ENCODE measurements at regions not wholly inside any gene's neighbourhood (a gene's known extent, or its start where the extent isn't known, plus 50 kb on each side); places are given as distances from the start of the nearest gene placed in this dataset.
A peak's percentile ranks its signal among the peaks of the same experiment; 100 is the strongest.

DNA sequence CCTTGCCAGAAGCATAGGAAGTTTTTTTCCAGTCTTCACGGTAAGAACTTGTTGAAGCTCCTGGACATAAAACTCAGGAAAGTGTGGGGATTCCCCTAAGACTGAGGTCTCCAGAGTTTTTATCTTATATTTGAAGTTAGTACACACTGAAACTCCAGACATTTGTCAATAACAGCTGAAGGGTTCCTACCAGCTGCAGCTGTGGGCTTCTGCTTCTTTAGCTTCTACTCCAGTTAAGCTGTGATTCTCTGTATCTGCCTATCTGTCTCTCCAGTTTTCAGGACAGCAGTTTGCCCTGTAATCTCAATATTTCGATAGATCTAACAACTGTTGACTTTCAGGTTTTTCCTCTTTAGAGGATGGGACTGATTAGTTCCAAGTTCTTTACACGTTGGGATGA, 966.0 kb upstream of the SEMA6D start:
- no peak for DNase-seq

DNA sequence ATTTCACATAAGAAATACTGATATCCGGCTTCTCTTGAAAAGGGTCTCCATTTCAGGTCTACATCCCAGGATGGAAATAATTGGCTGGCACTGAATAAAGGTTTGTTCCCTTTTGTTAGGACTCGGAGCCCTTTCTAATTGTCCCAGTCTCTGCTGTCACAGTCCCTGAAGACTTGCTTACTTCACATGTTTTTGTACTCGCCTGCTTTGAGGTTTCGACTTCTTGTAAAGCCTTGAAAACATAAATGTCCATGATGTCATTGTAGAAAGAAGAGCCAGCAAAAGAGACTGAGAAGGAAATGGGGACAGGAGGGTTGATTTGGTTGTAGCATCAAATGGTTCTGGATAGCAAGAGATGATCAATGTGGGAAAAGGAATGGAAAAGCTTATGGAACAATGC, 963.4 kb upstream of the SEMA6D start:
- DNase-seq: no peak

DNA sequence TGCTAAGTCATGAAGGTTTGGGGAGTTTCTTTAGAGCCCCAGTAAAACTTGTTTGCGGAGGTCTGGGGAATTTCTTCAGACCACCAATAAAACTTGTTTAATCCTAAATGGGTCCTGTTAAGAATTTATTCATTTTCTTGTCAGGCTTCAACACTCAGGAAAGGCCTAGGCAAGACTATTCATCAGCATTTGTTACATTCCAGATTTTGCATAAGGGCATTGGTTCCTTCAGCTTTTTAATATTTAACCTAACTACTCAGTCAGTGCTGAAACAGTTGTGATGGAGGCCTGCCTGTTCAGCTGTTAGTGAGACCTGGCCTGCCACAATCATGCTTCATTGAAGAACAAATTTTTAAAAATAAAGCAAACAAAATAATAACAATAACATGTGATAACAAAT, 954.2 kb upstream of the SEMA6D start:
- DNase-seq: no peak

DNA sequence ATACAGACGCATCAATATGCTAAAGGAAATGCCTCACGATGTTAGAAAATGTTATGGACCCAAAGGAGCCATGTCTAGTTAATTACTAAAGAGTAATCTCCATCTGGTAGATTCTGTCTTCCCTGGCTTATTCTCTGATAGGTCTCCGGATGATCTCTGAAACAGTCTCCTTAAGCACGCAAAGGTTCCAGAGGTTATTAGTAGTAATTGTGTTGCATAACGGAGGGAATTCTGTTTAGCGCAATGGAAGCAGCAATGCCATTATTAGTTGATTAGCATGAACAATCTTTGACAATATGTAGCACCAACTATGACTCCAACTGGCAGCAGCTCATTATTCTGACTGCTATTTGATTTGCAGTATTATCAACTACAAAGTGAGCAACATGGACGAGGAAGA, 952.5 kb upstream of the SEMA6D start:
- DNase-seq: no peak

DNA sequence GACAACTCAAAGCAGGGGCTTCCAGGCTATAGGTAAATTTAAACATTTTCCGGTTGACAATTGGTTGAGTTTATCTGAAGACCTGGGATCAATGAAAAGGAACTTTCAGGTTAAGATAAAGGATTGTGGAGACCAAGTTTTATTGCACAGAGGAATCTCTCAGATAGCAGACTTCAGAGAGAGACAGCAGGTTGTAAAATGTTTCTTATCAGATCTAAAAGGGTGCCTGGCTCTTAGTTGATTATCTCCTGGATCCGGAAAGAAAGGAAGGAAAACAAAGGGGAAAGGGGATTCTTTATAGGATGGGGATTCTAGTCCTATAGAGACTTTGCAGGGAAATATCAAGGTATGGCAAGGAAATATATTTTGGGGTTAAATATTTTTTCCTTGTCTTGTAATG, 951.3 kb upstream of the SEMA6D start:
- DNase-seq: no peak

DNA sequence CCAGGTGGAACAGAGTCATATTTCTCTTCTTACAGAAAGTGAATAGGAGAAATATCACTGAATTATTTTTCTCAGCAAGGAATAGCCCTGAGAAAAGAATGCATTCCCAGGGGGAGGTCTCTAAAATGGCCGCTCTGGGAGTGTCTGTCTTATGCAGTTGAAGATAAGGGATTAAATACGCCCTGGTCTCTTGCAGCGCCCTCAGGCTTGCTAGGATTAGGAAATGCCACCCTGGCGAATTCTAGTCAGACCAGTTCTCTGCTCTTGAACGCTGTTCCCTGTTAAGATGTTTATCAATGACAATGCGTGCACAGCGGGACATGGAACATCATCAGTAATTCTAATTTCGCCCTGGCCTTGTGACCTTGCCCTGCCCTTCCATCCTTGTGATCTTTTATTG, 949.0 kb upstream of the SEMA6D start:
- no peak for DNase-seq

DNA sequence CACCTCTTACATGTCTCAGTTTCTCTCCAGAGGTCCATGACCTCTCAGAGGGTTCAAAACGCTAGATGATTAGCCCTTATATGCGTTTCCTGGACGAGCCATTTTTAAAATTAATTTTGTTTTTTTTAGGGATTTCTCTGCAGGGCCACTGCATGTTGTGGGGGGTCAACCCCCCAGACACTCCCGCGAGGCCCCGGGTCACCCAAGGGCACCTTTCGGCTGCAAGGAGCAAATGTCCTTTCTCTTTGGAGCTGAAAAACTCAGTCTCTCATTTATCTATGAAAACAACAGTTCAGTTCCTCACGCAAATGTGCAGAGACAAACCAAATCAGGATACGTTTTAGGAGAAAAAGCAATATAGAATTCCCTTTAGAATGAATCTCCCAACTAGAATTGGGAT, 944.3 kb upstream of the SEMA6D start:
- DNase-seq: no peak

DNA sequence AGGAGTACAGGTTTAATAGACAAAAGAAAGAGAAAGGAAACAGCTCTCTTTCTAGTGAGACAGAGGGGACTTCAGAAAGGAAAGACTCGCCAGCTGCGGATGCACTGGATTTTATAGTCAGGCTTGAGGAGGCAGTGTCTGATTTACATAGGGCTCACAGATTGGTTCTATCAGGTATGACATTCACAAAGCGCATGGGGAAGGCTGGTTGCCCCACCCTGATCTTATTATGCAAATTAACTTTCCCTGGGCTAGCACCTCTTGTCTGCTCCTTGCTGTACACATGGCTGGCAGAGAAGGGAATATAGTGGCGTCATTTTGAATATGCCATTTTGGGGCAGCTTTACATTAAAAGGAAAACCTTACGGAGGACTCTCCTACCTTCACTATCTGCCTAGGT, 938.4 kb upstream of the SEMA6D start:
- no peak for DNase-seq

DNA sequence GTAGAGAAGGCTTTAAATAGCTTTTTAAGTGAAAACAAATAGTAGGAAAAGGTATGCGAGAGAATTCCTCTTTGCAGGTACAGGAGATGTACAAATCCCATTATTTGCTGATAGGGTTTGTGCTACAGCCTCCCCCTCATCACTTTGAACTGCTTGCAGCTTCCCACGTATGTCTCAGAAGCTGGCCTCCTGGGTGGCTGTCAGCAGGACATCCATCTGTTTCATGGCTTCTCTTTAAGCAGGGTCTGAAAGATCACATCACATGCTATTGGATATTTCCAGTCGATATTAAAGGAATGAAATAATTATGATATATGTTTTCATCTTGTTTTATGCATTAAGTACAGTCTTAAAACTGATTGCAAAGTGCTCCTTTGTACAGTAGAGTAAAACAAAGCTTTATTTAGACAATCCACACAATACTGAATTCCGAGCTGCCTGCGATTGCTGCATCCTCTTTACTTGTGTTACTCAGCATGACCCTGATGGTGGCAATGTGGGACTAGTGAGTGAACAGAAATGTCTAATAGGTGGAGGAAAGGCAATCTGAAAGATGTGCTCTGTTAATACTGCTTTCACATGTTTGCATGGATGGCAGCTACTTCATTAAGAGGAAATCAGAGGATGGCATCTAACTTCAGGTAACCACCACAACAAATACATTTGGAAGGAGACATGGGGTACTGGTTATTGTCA, 930.6 kb upstream of the SEMA6D start:
- DNase-seq: no peak

DNA sequence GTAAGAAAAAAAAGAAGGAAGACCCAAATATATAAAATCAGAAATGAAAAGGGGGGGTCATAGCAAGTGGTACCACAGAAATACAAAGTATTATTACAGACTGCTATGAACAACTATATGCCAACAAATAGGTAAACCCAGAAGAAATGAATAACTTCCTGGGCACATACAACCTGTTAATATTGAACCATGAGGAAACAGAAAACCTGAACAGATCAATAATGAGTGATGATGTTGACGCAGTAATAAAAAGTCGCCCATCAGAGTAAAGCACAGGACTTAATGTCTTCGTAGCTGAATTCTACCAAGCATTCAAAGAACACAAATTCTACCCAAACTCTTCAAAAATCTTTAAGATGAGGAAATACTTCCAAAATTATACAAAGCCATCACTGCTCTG, 921.6 kb upstream of the SEMA6D start:
- DNase-seq: no peak

DNA sequence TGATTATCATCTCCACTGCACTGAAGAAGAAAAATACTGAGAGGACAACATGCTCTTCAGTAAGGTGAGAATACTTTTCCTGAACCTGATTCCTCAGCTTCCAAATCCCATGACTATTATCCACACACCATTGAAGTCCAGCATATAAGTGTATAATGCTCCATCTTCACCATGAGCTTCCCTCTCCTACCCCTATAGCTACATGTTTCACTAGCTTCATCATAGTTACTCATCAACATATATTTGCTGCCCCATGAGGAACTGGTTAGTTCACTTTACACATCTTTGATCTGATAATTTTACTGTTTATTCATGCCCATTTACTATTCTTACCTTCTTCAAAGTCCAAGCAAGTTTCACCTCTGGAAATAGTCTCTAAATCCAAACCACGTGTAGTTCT, 908.5 kb upstream of the SEMA6D start:
- DNase-seq: no peak

DNA sequence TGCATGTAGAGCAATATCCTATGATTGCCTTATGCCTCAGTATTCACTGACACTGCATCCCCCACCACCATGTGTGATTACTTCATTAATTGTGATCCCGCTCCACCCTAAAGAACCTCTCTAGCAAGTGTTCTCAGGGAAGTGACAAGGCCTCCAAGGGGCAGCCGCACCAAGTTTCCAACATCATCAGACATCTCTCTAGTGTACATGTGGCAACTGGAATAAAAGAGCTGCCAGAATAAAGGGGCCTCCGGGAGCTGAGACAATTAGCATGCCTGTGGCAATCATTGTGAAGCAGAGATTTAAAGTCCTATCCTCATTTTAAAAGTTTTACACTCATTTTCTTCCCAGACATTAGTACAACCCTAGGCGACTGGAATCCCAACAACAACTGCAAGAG, 902.1 kb upstream of the SEMA6D start:
- DNase-seq: no peak

DNA sequence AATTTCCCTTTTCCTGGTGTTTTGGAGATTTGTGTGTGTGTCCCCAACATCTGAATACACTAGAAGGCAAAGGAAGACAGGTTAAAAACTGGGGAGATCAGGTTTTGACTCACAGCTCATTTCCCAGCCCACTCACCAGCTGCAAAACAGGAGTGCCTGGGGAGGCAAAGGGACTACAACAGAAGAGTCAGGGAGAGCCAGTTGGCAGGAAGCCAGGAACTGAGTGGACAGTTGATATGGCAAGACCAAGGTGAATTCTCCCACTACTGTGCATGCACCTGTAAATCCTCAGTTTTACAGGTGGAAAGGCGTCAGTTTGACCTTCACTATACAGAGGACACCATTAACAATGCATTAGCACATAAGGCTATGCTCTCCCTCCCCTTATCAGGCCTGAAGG, 901.5 kb upstream of the SEMA6D start:
- DNase-seq: peak; percentile 50

DNA sequence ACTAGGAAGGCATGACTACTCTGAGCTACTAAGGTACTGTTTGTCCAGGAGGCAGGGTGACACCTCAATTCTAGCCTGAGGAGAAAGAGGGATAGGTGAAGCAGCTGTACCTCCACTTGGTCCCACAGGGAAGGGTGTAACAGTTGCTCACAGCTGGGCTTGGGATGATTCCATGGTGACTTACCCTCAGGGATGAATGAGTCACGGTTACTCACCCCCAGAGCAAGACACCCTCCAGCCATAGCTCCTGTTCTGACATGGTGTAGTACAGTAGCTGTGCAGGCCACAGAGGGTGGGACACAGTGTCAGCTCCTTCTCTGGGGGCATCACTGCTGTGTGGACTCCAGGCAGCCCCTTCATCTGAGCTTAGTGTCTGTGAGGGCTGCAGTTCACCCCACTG, 868.6 kb upstream of the SEMA6D start:
- no peak for DNase-seq

DNA sequence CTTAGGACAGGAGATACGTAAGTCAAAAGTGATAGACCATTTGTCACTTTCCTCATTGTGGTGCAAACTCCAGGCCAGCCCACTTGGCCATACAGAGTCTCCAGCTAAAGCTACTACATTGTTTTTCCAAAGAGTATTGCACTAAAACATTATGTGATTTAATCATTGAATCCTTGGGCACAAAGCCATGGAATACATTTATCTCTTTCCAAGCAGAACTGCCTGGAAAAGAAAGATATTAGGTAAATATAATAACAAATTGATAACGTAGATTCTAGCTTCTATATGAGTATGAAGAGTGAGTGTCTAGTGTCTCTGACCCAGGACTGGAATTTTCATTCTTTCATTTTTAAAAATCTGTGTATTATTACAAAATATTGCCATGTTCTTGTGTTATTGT, 863.7 kb upstream of the SEMA6D start:
- no peak for DNase-seq

DNA sequence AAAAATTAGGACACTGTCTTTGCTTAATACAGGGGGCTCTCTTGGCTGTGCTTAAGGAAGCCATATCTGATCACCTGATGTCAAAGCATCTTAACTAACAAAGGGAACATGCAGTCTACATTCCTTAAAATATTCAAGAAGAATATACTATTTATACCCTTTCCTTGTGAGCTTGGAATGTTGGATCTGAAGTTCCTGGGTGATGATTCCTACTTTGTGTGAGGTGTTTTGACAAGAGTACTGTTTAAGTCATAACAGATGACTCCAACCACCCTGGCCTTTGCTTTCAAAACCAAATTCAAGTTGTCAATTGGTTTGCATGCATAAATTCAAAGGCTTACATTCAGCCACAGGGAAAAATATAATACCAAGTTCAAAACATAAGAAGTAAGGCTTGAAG, 862.7 kb upstream of the SEMA6D start:
- no peak for DNase-seq

DNA sequence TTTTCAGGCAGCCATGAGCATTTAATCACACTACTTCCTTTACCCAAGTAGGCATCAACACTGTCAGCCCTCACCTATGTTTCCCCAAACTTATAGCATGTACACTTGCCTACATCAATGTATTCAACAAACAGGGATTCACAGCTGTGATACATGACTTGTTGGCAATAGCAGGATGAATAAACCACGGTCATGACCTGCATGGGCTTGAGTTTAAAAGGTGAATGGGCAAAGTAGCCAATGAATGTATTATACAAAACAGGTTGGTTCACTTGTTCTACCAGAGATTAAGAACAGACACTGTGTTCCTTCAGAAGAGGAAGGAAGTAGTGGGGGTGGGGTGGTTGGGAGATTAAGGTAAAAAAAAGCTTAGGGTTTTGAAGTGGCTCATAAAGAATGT, 861.9 kb upstream of the SEMA6D start:
- no peak for DNase-seq

DNA sequence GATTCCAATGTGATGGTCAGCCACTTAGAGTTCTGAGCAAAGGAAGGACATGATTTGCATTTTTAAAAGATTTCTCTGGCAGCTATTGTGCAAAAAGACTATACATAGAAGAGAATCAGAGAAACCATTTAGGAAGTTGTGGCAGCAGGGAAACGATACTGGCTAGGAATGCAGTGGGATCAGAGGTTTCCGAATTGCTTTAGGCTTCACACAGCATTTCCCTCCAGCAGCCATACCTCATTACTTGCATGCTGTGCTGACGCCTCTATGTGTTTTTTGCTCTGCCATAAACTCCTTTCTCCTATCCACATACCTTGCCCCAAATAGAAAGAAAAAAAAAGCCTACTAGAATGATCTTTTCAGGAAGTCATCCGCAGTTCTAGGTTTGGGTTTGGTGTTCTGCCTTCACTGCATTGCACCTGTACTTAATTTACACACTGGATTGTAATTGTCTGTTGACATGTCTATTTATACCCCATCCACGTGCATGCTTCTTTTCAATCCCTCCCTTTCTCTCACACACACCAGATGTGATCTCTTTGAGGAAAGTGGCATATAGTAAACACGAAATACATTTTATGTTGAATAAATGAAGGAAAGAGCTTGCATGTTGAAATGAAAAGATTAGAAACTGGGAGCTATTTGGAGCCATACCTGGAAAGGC, 860.3 kb upstream of the SEMA6D start:
- DNase-seq: no peak

DNA sequence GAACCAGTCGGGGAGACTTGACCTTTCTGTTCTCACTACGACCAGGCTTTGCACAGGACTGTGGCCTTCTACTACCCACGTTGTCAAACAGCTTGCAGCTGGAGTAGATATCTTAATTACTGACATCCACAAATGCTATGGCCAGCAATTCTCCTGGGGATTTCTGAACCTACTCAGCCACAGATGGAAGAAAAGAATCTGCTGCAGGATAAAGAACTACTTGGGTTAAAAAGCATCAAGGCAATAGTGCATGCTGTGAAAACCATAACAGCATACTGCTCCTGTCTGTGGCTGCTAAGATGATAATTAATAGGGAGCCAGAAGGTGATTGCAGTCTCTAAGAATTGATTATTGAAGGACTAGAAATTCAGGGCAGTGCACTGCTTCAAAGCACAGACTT, 859.2 kb upstream of the SEMA6D start:
- no peak for DNase-seq

DNA sequence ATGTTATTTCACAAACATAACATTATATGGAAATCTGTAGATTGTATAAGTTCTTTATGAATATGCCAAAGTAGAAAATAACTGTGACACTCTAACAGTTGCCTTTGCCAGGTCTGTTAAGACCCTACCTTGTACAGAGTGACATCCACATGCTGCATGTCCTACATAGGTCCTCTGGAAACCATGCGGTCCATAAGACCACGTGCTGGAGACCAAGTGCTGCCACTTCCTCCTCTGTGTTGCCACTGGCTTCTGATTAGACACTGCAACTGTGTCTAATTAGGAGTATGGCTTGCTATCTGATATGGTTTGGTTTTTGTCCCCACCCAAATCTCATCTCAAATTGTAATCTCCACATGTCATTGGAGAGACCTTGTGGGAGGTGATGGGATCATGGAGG, 855.5 kb upstream of the SEMA6D start:
- no peak for DNase-seq

DNA sequence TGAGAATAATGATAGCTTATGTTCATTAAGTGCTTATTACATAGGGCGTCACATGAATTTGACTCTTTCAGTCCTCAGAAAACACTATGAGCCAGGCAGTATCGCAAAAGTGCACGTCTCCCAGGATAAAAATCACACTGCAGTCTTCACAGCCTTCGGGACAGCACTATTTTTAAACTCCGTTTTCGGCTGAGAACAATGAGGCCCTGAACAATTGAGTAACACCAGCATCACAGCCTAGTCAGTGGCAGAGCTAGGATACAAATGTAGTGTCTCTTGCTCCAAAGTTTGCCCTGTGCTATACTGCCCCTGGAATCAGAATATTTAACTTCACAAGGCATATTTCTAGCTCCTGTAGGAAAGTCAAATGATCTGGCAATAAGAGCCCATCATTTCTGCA, 852.1 kb upstream of the SEMA6D start:
- no peak for DNase-seq

DNA sequence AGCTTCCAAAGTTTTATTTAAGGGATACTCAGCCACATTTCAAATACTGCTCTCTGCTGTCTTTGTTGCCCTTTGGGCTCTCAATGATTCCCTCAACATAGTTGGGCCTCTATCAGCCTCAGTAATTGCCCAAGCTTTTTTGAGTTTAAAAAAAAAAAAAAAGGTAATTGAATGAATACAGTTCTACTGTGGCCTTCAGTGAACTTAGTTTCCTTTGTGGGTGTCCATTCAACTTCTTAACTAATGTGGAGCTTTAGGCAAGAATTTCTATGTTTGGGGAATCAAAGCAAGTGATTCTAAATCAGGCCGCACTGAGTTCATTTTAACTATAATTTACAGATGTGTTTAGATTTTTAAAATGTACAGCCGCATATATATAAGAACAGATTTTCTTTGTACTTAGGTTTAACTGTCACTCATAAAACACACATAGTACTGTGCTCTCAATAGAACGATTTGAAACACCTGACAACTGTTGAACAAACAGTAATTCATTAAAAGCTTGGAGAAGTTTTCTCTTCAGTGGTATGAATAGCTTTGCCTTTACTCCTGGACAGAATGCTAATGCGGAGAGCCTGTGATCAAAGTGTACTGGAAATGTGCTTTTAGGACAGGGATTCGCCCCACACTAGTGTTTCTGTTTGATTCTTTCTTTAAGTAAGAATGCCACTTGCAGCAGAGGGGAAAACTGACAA, 844.9 kb upstream of the SEMA6D start:
- no peak for DNase-seq

DNA sequence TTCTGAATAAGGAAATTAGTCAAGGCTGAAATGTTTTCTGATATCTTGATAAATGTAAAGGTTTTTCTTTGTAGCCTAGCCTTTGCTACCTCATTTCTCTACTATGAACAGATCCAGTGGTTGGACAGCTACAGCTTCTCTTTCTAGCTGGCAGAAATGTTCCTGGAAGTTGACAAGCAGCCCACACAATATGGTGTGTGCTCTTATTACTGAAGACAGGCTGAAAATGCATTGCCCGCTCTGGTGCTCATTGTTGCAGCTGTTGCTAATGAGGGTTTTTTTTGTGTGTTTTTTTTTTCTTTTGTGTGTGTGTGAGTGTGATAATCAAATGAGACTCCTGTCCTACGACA, 844.3 kb upstream of the SEMA6D start:
- DNase-seq: no peak

DNA sequence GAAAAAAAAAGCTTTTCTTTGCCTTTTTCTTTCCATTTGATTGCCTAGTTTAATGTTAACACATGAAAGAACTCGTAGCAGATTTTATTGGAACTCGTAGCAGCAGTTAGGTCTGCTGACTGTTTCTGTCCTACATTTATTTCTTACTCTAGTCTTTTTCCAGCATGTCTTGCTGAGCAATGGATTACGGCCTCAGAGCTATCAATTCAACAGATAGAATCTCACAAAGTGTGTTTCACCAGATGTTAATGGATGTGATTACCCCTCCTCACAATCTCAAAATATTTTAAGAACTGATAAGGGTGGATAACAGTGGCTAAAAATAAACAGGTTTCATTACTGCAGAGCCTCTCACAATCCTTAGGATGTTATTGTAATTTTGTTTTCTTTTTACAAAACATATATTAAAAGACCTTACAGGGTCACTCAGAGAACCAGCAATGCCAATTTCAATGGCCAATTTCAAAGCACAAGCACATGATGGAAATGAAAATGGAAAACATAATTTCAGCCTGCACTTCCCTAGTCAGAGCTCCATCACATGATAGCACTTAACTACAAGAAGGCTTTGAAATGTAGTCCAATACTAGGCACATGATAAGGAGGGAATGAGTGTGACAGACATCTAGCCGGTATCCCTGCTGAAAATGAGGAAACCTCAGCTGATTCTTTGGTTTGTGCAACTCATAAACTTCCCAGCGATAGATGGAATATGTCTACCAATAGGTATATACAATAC, 838.1 kb upstream of the SEMA6D start:
- no peak for DNase-seq

Measured in NCI-H1105 (cell line).